Erythroblast (primary cell): ENCODE measurements at regions not wholly inside any gene's neighbourhood (a gene's known extent, or its start where the extent isn't known, plus 50 kb on each side); places are given as distances from the start of the nearest gene placed in this dataset.

Experiments
- GATA1 ChIP-seq: IDR thresholded peaks from 2 replicates; pipeline ENCODE4 v1.6.1; 2011; ENCODE audit warnings: low read depth, mild to moderate bottlenecking, control low read depth, low read length, moderate library complexity
- POLR2A ChIP-seq: IDR thresholded peaks from 2 replicates; pipeline ENCODE4 v1.6.1; 2011; ENCODE audit warnings: mild to moderate bottlenecking, low read length

DNA sequence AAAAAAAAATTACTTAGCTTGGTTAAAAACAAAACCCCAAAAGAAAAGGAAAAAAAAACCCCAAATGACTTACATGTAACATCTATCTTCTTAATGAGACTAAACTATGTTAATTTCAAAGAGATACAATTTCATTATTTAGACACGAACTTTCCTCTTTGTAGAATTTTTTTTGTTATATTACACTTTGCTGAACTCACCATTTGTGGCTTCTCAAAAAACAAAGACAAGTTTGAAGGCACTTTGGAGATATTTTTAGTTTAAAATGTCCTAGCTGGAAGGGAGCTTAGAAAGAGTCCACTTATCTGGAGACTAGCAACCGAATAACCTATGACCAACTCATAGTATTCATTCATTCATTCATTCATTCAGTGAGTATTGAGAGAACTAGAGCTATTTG lies 301.7 kb upstream of the ROPN1 start:
- no peak for TF ChIP-seq POLR2A
- TF ChIP-seq GATA1 = no peak
